ENCODE measurements at regions not wholly inside any gene's neighbourhood (a gene's known extent, or its start where the extent isn't known, plus 50 kb on each side); places are given as distances from the start of the nearest gene placed in this dataset.
"Not testable (repeated sequence)": the region's sequence is repeated elsewhere in the genome, so short reads cannot be mapped to it uniquely, and the experiment has no call there.

GRCh38 chr1:217039139-217039538 is 315.9 kb upstream of the ESRRG start:
- not testable (repeated sequence) for DNase-seq (ENCODE audit: low read depth)

GRCh38 chr1:217036757-217037156 is 313.5 kb upstream of the ESRRG start:
- no peak for DNase-seq (ENCODE audit: low read depth)

- no peak for DNase-seq (ENCODE audit: low read depth)
These were observed 309.6 kb upstream of the ESRRG start for GRCh38 chr1:217032715-217033367.

GRCh38 chr1:217029281-217030157 is 306.3 kb upstream of the ESRRG start:
- DNase-seq (ENCODE audit: low read depth): peak; percentile 73

GRCh38 chr1:217027403-217028080 is 304.3 kb upstream of the ESRRG start:
- no peak for DNase-seq (ENCODE audit: low read depth)

- DNase-seq (ENCODE audit: low read depth): no peak
These were observed 303.3 kb upstream of the ESRRG start for GRCh38 chr1:217026531-217026930.

GRCh38 chr1:217025381-217025780 is 302.2 kb upstream of the ESRRG start:
- no peak for DNase-seq (ENCODE audit: low read depth)

GRCh38 chr1:217024911-217025310 is 301.7 kb upstream of the ESRRG start:
- DNase-seq (ENCODE audit: low read depth): no peak

GRCh38 chr1:217021956-217022355 is 298.7 kb upstream of the ESRRG start:
- no peak for DNase-seq (ENCODE audit: low read depth)

GRCh38 chr1:217021400-217021799 is 298.2 kb upstream of the ESRRG start:
- DNase-seq (ENCODE audit: low read depth): no peak

- no peak for DNase-seq (ENCODE audit: low read depth)
These were observed 296.2 kb upstream of the ESRRG start for GRCh38 chr1:217019475-217019874.

GRCh38 chr1:217018648-217019047 is 295.4 kb upstream of the ESRRG start:
- DNase-seq (ENCODE audit: low read depth): no peak

- no peak for DNase-seq (ENCODE audit: low read depth)
These were observed 293.9 kb upstream of the ESRRG start for GRCh38 chr1:217017165-217017564.

- no peak for DNase-seq (ENCODE audit: low read depth)
These were observed 290.8 kb upstream of the ESRRG start for GRCh38 chr1:217014066-217014465.

- DNase-seq (ENCODE audit: low read depth): no peak
These were observed 289.4 kb upstream of the ESRRG start for GRCh38 chr1:217012659-217013058.

GRCh38 chr1:217011097-217011496 is 287.9 kb upstream of the ESRRG start:
- no peak for DNase-seq (ENCODE audit: low read depth)

- DNase-seq (ENCODE audit: low read depth): no peak
These were observed 287.0 kb upstream of the ESRRG start for GRCh38 chr1:217010253-217010652.

GRCh38 chr1:217009376-217009775 is 286.1 kb upstream of the ESRRG start:
- DNase-seq (ENCODE audit: low read depth): no peak

- no peak for DNase-seq (ENCODE audit: low read depth)
These were observed 281.7 kb upstream of the ESRRG start for GRCh38 chr1:217004776-217005436.

GRCh38 chr1:217003355-217003754 is 280.1 kb upstream of the ESRRG start:
- DNase-seq (ENCODE audit: low read depth): no peak

- no peak for DNase-seq (ENCODE audit: low read depth)
These were observed 274.6 kb upstream of the ESRRG start for GRCh38 chr1:216997831-216998230.

GRCh38 chr1:216997069-216997468 is 273.8 kb upstream of the ESRRG start:
- DNase-seq (ENCODE audit: low read depth): no peak
